ENCODE measurements at regions not wholly inside any gene's neighbourhood (a gene's known extent, or its start where the extent isn't known, plus 50 kb on each side); places are given as distances from the start of the nearest gene placed in this dataset.
"Not testable (repeated sequence)": the region's sequence is repeated elsewhere in the genome, so short reads cannot be mapped to it uniquely, and the experiment has no call there.

GRCh38 chr19:41511628-41512027 is 64.3 kb upstream of the CEACAM21 start:
- no peaks in the 10 kb centered on the region for H3K9me3 Mint-ChIP-seq
- Histone ChIP-seq H3K27me3 (ENCODE audit: control insufficient read depth in 1 of 2, insufficient read depth in 2 of 2, low read length in 2 of 2) (peaks cover 2 to 10% of the 10 kb centered on the region in 2 experiments), H3K9me3 (ENCODE audit: control insufficient read depth in 1 of 2, insufficient read depth in 1 of 2, low read length in 2 of 2) (no peaks in the 10 kb centered on the region), H3K4me1 (ENCODE audit: insufficient read depth, low read length) (peaks cover under 1% of the 10 kb centered on the region), H3K4me3 (ENCODE audit: low read length) (no peak overlapping the region), H3K36me3 (ENCODE audit: insufficient read depth, low read length) (no peaks in the 10 kb centered on the region), H3K27ac (ENCODE audit: low read depth in 1 of 2, low read length in 2 of 2) (no peak overlapping the region)
- CTCF ChIA-PET, result no interaction called here
- TF ChIP-seq, protein P1, sequence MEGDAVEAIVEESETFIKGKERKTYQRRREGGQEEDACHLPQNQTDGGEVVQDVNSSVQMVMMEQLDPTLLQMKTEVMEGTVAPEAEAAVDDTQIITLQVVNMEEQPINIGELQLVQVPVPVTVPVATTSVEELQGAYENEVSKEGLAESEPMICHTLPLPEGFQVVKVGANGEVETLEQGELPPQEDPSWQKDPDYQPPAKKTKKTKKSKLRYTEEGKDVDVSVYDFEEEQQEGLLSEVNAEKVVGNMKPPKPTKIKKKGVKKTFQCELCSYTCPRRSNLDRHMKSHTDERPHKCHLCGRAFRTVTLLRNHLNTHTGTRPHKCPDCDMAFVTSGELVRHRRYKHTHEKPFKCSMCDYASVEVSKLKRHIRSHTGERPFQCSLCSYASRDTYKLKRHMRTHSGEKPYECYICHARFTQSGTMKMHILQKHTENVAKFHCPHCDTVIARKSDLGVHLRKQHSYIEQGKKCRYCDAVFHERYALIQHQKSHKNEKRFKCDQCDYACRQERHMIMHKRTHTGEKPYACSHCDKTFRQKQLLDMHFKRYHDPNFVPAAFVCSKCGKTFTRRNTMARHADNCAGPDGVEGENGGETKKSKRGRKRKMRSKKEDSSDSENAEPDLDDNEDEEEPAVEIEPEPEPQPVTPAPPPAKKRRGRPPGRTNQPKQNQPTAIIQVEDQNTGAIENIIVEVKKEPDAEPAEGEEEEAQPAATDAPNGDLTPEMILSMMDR (IDR thresholded peaks at IDR 0.05), result no peak
- DNase-seq, result no peak
- peaks cover 67% of the 10 kb centered on the region for H3K27me3 Mint-ChIP-seq
- no peaks in the 10 kb centered on the region for H3K36me3 Mint-ChIP-seq (ENCODE audit: low read depth)
- ATAC-seq (ENCODE audit: poor library complexity), result no peak
- no peak overlapping the region for H3K27ac Mint-ChIP-seq
- peaks cover 1% of the 10 kb centered on the region for H3K4me1 Mint-ChIP-seq (ENCODE audit: low read depth)
- intact Hi-C loops (cut with DNase I, micrococcal nuclease), result no loop called here
- no peak overlapping the region for H3K4me3 Mint-ChIP-seq
- POLR2A ChIA-PET, result no interaction called here

GRCh38 chr19:41515015-41515652 is 60.8 kb upstream of the CEACAM21 start:
- Mint-ChIP-seq H3K4me3 (no peak overlapping the region), H3K36me3 (ENCODE audit: low read depth) (no peaks in the 10 kb centered on the region), H3K27me3 (peaks cover 81% of the 10 kb centered on the region), H3K4me1 (ENCODE audit: low read depth) (peaks cover 9% of the 10 kb centered on the region), H3K9me3 (no peaks in the 10 kb centered on the region), H3K27ac (no peak overlapping the region)
- ATAC-seq (ENCODE audit: poor library complexity), result no peak
- no peak for DNase-seq
- intact Hi-C loops (cut with DNase I, micrococcal nuclease), result loop anchor here in 1 of 2 experiments (5.0 kb wide), 1 partner anchor 63 kb away; no protein-coding TSS in a partner anchor
- Histone ChIP-seq H3K27me3 (ENCODE audit: control insufficient read depth in 1 of 2, insufficient read depth in 2 of 2, low read length in 2 of 2) (peaks cover 6 to 10% of the 10 kb centered on the region in 2 experiments), H3K4me3 (ENCODE audit: low read length) (no peak overlapping the region), H3K4me1 (ENCODE audit: insufficient read depth, low read length) (peaks cover 5% of the 10 kb centered on the region), H3K27ac (ENCODE audit: low read depth in 1 of 2, low read length in 2 of 2) (no peak overlapping the region), H3K9me3 (ENCODE audit: control insufficient read depth in 1 of 2, insufficient read depth in 1 of 2, low read length in 2 of 2) (no peaks in the 10 kb centered on the region), H3K36me3 (ENCODE audit: insufficient read depth, low read length) (no peaks in the 10 kb centered on the region)
- TF ChIP-seq, protein P1 (IDR thresholded peaks at IDR 0.05), result no peak
- ChIA-PET CTCF (interaction anchor here (1.8 kb wide), 1 partner anchor 56 kb away, joined by 5 read pairs; no protein-coding TSS in a partner anchor), POLR2A (no interaction called here)

- CTCF ChIA-PET; POLR2A ChIA-PET; H3K36me3 Mint-ChIP-seq (ENCODE audit: low read depth); H3K9me3 Mint-ChIP-seq; H3K36me3 ChIP-seq (ENCODE audit: insufficient read depth, low read length); H3K4me3 Mint-ChIP-seq; H3K9me3 ChIP-seq (ENCODE audit: control insufficient read depth in 1 of 2, insufficient read depth in 1 of 2, low read length in 2 of 2); H3K27ac Mint-ChIP-seq; H3K4me3 ChIP-seq (ENCODE audit: low read length); H3K27ac ChIP-seq (ENCODE audit: low read depth in 1 of 2, low read length in 2 of 2): not testable (repeated sequence)
- peaks cover 10% of the 10 kb centered on the region for H3K4me1 ChIP-seq (ENCODE audit: insufficient read depth, low read length)
- H3K4me1 Mint-ChIP-seq (ENCODE audit: low read depth), result peaks cover 18% of the 10 kb centered on the region
- DNase-seq (peak in 5 of 14 experiments; percentile 19 to 60 (median 31)), ATAC-seq (ENCODE audit: poor library complexity) (peak; percentile 54)
- intact Hi-C loops (cut with DNase I, micrococcal nuclease), result loop anchor here (1.0 to 5.0 kb wide), 4 partner anchors 54 to 78 kb away; no protein-coding TSS in a partner anchor
- H3K27me3 Mint-ChIP-seq, result peaks cover 81% of the 10 kb centered on the region
- H3K27me3 ChIP-seq (ENCODE audit: control insufficient read depth in 1 of 2, insufficient read depth in 2 of 2, low read length in 2 of 2), result peaks cover 6 to 10% of the 10 kb centered on the region in 2 experiments
- TF ChIP-seq, protein P1 (IDR thresholded peaks at IDR 0.05), result peak; percentile 53
Observed at GRCh38 chr19:41516292-41517171, 59.4 kb upstream of the CEACAM21 start.
